ENCODE measurements at regions not wholly inside any gene's neighbourhood (a gene's known extent, or its start where the extent isn't known, plus 50 kb on each side); places are given as distances from the start of the nearest gene placed in this dataset.

DNA sequence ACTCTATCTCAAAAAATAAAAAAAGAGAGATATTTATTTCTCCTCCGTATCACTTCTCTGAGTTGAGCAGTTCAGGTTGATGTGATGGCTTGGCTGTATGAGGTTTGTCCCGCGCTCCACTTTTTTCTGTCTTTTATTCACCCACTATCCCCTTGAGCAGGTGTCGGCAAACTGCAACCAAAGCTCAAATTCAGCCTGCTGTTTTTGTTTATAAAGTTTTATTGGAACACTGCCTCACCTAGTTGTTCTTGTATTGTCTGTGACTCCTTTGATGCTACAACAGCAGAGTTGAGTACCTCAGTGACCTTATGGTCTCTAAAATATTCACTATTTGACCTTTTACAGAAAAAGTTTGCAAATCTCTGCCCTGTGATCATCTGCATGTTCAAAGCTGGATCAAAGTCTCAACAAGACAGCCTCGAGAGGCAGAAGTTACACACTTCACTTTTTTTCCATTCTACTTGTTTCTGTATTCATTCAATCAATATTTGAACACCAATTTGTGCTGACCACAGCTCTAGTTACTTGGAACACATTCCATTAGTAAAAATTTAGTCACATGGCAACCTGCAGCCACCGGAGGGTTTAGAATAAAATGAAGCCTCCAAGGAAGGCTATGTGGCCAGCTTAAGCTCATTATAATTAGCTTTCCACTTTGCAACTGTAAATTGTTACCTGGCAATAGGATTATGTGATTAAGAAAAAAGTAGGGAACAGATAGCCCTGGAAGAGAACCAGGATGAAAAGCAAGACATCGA lies 945.8 kb downstream of the KCNJ2 start (continued):
- TF ChIP-seq, protein P1, sequence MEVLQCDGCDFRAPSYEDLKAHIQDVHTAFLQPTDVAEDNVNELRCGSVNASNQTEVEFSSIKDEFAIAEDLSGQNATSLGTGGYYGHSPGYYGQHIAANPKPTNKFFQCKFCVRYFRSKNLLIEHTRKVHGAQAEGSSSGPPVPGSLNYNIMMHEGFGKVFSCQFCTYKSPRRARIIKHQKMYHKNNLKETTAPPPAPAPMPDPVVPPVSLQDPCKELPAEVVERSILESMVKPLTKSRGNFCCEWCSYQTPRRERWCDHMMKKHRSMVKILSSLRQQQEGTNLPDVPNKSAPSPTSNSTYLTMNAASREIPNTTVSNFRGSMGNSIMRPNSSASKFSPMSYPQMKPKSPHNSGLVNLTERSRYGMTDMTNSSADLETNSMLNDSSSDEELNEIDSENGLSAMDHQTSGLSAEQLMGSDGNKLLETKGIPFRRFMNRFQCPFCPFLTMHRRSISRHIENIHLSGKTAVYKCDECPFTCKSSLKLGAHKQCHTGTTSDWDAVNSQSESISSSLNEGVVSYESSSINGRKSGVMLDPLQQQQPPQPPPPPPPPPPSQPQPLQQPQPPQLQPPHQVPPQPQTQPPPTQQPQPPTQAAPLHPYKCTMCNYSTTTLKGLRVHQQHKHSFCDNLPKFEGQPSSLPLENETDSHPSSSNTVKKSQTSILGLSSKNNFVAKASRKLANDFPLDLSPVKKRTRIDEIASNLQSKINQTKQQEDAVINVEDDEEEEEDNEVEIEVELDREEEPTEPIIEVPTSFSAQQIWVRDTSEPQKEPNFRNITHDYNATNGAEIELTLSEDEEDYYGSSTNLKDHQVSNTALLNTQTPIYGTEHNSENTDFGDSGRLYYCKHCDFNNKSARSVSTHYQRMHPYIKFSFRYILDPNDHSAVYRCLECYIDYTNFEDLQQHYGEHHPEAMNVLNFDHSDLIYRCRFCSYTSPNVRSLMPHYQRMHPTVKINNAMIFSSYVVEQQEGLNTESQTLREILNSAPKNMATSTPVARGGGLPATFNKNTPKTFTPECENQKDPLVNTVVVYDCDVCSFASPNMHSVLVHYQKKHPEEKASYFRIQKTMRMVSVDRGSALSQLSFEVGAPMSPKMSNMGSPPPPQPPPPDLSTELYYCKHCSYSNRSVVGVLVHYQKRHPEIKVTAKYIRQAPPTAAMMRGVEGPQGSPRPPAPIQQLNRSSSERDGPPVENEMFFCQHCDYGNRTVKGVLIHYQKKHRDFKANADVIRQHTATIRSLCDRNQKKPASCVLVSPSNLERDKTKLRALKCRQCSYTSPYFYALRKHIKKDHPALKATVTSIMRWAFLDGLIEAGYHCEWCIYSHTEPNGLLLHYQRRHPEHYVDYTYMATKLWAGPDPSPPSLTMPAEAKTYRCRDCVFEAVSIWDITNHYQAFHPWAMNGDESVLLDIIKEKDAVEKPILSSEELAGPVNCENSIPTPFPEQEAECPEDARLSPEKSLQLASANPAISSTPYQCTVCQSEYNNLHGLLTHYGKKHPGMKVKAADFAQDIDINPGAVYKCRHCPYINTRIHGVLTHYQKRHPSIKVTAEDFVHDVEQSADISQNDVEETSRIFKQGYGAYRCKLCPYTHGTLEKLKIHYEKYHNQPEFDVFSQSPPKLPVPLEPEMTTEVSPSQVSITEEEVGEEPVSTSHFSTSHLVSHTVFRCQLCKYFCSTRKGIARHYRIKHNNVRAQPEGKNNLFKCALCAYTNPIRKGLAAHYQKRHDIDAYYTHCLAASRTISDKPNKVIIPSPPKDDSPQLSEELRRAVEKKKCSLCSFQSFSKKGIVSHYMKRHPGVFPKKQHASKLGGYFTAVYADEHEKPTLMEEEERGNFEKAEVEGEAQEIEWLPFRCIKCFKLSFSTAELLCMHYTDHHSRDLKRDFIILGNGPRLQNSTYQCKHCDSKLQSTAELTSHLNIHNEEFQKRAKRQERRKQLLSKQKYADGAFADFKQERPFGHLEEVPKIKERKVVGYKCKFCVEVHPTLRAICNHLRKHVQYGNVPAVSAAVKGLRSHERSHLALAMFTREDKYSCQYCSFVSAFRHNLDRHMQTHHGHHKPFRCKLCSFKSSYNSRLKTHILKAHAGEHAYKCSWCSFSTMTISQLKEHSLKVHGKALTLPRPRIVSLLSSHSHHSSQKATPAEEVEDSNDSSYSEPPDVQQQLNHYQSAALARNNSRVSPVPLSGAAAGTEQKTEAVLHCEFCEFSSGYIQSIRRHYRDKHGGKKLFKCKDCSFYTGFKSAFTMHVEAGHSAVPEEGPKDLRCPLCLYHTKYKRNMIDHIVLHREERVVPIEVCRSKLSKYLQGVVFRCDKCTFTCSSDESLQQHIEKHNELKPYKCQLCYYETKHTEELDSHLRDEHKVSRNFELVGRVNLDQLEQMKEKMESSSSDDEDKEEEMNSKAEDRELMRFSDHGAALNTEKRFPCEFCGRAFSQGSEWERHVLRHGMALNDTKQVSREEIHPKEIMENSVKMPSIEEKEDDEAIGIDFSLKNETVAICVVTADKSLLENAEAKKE (CRISPR knock-in tag; IDR thresholded peaks at IDR 0.05): no peak
- TF ChIP-seq STAT1 (IDR thresholded peaks at IDR 0.05; ENCODE audit: unreplicated experiment) (no peak), ZNF114 (CRISPR knock-in tag; IDR thresholded peaks at IDR 0.05) (no peak), EZH2 (IDR thresholded peaks at IDR 0.05; ENCODE audit: low read depth, unreplicated experiment) (no peak), EZH2phosphoT487 (IDR thresholded peaks at IDR 0.05; ENCODE audit: unreplicated experiment) (no peak)
- TF ChIP-seq, protein P2, sequence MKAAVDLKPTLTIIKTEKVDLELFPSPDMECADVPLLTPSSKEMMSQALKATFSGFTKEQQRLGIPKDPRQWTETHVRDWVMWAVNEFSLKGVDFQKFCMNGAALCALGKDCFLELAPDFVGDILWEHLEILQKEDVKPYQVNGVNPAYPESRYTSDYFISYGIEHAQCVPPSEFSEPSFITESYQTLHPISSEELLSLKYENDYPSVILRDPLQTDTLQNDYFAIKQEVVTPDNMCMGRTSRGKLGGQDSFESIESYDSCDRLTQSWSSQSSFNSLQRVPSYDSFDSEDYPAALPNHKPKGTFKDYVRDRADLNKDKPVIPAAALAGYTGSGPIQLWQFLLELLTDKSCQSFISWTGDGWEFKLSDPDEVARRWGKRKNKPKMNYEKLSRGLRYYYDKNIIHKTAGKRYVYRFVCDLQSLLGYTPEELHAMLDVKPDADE (IDR thresholded peaks at IDR 0.05): no peak

GRCh38 chr17:71115669-71115972 lies 946.3 kb downstream of the KCNJ2 start:
- Histone ChIP-seq H4K20me1 (replicated peaks; ENCODE audit: insufficient read depth) (no peaks in the 10 kb centered on the region), H3K4me3 (no peak overlapping the region), H3K27me3 (ENCODE audit: insufficient read depth) (no peaks in the 10 kb centered on the region), H3K4me2 (no peak overlapping the region), H3K27ac (ENCODE audit: low read depth) (no peak overlapping the region), H3K4me1 (ENCODE audit: insufficient read depth) (no peaks in the 10 kb centered on the region), H2AFZ (no peak overlapping the region), H3K79me2 (replicated peaks; ENCODE audit: insufficient read depth) (no peaks in the 10 kb centered on the region), H3K9me2 (ENCODE audit: insufficient read depth) (no peaks in the 10 kb centered on the region), H3F3A (replicated peaks; ENCODE audit: low read depth) (no peaks in the 10 kb centered on the region), H3K36me3 (ENCODE audit: insufficient read depth) (no peaks in the 10 kb centered on the region)
- no peak overlapping the region for H3K27ac Mint-ChIP-seq
- peaks cover 5% of the 10 kb centered on the region; the same call in 2 of the 3 replicates for H3K4me1 Mint-ChIP-seq
- DNase-seq (ENCODE audit: low spot score): no peak
- H3K4me3 Mint-ChIP-seq: no peak overlapping the region
- no peak for ATAC-seq
- H3K9me3 Mint-ChIP-seq: no peaks in the 10 kb centered on the region
- H3K36me3 Mint-ChIP-seq (ENCODE audit: low read depth): no peaks in the 10 kb centered on the region
- H3K27me3 Mint-ChIP-seq (ENCODE audit: insufficient read depth, low read depth, poor library complexity): no peaks in the 10 kb centered on the region
- TF ChIP-seq POLR2AphosphoS5 (IDR thresholded peaks at IDR 0.05; ENCODE audit: low read depth): no peak
- TF ChIP-seq, protein P3, sequence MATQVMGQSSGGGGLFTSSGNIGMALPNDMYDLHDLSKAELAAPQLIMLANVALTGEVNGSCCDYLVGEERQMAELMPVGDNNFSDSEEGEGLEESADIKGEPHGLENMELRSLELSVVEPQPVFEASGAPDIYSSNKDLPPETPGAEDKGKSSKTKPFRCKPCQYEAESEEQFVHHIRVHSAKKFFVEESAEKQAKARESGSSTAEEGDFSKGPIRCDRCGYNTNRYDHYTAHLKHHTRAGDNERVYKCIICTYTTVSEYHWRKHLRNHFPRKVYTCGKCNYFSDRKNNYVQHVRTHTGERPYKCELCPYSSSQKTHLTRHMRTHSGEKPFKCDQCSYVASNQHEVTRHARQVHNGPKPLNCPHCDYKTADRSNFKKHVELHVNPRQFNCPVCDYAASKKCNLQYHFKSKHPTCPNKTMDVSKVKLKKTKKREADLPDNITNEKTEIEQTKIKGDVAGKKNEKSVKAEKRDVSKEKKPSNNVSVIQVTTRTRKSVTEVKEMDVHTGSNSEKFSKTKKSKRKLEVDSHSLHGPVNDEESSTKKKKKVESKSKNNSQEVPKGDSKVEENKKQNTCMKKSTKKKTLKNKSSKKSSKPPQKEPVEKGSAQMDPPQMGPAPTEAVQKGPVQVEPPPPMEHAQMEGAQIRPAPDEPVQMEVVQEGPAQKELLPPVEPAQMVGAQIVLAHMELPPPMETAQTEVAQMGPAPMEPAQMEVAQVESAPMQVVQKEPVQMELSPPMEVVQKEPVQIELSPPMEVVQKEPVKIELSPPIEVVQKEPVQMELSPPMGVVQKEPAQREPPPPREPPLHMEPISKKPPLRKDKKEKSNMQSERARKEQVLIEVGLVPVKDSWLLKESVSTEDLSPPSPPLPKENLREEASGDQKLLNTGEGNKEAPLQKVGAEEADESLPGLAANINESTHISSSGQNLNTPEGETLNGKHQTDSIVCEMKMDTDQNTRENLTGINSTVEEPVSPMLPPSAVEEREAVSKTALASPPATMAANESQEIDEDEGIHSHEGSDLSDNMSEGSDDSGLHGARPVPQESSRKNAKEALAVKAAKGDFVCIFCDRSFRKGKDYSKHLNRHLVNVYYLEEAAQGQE (IDR thresholded peaks at IDR 0.05; ENCODE audit: unreplicated experiment): no peak
- no peak for TF ChIP-seq NANOG (IDR thresholded peaks at IDR 0.05; ENCODE audit: borderline replicate concordance)
- no peak for TF ChIP-seq CTCF (conservative IDR thresholded peaks at IDR 0.05; ENCODE audit: low read depth in 2 of 2)
- TF ChIP-seq, protein P2 (IDR thresholded peaks at IDR 0.05): no peak
- TF ChIP-seq JUNB (IDR thresholded peaks at IDR 0.05; ENCODE audit: unreplicated experiment): no peak
- TF ChIP-seq EZH2 (IDR thresholded peaks at IDR 0.05; ENCODE audit: low read depth, unreplicated experiment): no peak
- TF ChIP-seq EZH2phosphoT487 (IDR thresholded peaks at IDR 0.05; ENCODE audit: unreplicated experiment): no peak

Data from GM23338 (cell line).